ENCODE measurements at regions not wholly inside any gene's neighbourhood (a gene's known extent, or its start where the extent isn't known, plus 50 kb on each side); places are given as distances from the start of the nearest gene placed in this dataset.

DNA sequence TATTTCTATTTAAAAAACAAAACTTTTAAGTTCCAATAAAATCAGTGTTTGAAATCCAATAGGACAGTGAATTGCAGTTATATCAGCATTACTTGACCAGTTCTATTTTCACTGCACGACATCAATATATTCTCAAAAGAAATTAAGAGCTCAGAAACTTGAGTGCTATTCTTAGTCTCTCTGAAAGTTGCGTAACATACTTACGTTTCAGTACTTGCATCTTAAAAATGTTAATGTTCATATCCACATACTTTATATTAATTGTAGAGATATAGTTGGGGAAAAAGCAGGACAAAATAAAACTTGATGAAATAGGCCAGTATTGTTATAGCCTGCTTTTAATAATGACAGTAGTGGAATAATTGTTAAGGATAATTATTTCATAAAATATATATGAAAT, 720.5 kb upstream of the PCDH9 start:
- Histone ChIP-seq H3K4me1 (no peaks in the 10 kb centered on the region), H3K27ac (no peak overlapping the region), H3K27me3 (no peaks in the 10 kb centered on the region), H3K4me3 (no peak overlapping the region), H3K9me3 (peaks cover 0 to 16% (median 2%) of the 10 kb centered on the region in 11 donors), H3K36me3 (no peaks in the 10 kb centered on the region)
- no peak for ATAC-seq
- DNase-seq: no peak
- intact Hi-C loops (cut with DNase I): no loop called here
- 71 to 75% methylated on average over 3 of the region's 3 CpGs for WGBS, 2 donors
- TF ChIP-seq, protein P1, sequence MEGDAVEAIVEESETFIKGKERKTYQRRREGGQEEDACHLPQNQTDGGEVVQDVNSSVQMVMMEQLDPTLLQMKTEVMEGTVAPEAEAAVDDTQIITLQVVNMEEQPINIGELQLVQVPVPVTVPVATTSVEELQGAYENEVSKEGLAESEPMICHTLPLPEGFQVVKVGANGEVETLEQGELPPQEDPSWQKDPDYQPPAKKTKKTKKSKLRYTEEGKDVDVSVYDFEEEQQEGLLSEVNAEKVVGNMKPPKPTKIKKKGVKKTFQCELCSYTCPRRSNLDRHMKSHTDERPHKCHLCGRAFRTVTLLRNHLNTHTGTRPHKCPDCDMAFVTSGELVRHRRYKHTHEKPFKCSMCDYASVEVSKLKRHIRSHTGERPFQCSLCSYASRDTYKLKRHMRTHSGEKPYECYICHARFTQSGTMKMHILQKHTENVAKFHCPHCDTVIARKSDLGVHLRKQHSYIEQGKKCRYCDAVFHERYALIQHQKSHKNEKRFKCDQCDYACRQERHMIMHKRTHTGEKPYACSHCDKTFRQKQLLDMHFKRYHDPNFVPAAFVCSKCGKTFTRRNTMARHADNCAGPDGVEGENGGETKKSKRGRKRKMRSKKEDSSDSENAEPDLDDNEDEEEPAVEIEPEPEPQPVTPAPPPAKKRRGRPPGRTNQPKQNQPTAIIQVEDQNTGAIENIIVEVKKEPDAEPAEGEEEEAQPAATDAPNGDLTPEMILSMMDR (IDR thresholded peaks at IDR 0.05): no peak

DNA sequence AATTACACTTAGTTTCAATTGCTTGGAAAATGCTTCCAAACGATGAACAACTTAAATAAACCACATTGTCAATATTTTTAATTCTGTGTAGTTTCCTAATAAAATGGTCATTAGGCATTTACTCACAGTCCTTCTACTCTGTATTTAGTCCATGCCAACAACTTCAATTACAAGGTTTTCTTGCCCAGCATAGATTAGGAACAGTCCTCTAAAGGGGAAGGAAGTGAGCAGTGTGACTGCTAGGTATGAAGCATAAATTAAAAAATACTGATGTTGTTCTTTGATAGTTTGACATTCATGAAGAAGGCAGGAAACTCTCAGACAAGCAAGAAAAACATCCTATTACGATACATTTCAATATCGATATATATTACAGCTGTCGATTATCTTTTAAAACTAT, 716.0 kb upstream of the PCDH9 start:
- no peaks in the 10 kb centered on the region for H3K36me3 ChIP-seq
- TF ChIP-seq, protein P1 (IDR thresholded peaks at IDR 0.05): no peak
- 73 to 83% methylated on average over 4 of the region's 4 CpGs for WGBS, 2 donors
- no peak for DNase-seq
- no peak for ATAC-seq
- intact Hi-C loops (cut with DNase I): no loop called here
- H3K4me3 ChIP-seq: no peak overlapping the region
- H3K27me3 ChIP-seq: no peaks in the 10 kb centered on the region
- peaks cover 0 to 2% (median 0%) of the 10 kb centered on the region in 11 donors for H3K9me3 ChIP-seq
- H3K27ac ChIP-seq: no peak overlapping the region
- no peaks in the 10 kb centered on the region for H3K4me1 ChIP-seq

DNA sequence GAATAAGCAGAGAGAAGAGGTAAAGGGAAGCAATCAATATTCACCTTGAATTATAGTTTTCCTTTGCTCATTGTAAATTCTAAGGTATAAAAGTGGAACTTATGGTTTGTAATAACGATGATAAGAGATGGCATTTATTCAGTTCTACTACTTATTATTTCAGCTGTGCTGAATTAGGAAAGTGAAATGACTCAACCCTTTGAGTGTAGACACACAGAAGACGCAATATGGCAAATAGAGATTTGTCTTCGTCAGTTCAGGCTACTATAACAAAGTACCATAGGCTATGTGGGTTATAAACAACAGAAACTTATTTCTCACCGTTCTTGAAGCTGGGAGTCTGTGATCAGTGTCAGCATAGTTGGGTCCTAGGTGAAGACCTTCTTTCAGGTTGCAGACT, 713.0 kb upstream of the PCDH9 start:
- Histone ChIP-seq H3K36me3 (no peaks in the 10 kb centered on the region), H3K4me3 (no peak overlapping the region), H3K4me1 (no peaks in the 10 kb centered on the region), H3K27ac (no peak overlapping the region), H3K9me3 (peaks cover 0 to 5% (median 0%) of the 10 kb centered on the region in 11 donors), H3K27me3 (no peaks in the 10 kb centered on the region)
- TF ChIP-seq, protein P1 (IDR thresholded peaks at IDR 0.05): no peak
- intact Hi-C loops (cut with DNase I): no loop called here
- ATAC-seq (no peak), DNase-seq (no peak)
- 71 to 76% methylated on average over 4 of the region's 4 CpGs for WGBS, 2 donors

DNA sequence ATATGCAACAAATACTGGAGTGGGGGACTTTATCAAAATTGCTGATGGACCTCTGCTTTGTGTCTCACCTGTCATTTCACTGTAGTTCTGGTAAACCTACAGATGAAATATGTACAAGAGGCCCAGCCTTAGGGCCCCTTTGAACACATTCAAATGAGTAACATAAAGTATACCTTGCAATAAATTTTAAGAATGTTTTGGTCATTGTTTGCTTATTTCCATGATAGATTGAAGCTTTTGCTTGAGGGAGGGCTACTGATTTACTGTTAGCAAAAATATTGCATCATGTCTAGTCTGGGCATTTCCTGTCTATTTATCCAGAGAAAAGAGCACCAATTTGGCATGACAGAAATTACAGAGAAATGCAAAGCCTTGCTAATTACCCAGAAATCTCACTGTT, 705.5 kb upstream of the PCDH9 start:
- DNase-seq (no peak), ATAC-seq (no peak)
- intact Hi-C loops (cut with DNase I): no loop called here
- no peak overlapping the region for H3K27ac ChIP-seq
- TF ChIP-seq, protein P1 (IDR thresholded peaks at IDR 0.05): no peak
- no peak overlapping the region for H3K4me3 ChIP-seq
- H3K4me1 ChIP-seq: no peaks in the 10 kb centered on the region
- no peaks in the 10 kb centered on the region for H3K27me3 ChIP-seq
- H3K9me3 ChIP-seq: peaks cover 0 to 17% (median 0%) of the 10 kb centered on the region in 11 donors
- no peaks in the 10 kb centered on the region for H3K36me3 ChIP-seq

Data from heart right ventricle (tissue), 16 donors.